HCT116 (cell line): ENCODE measurements at regions not wholly inside any gene's neighbourhood (a gene's known extent, or its start where the extent isn't known, plus 50 kb on each side); places are given as distances from the start of the nearest gene placed in this dataset.

Source experiments
- ATAC-seq: fragments of 200-7000 bp; cut with Tn5 transposase; 2 replicates; pipeline ENCODE4 v1.9.1; 2020; ENCODE audit warnings: mild to moderate bottlenecking, moderate library complexity
- BruUV-seq: library from RNA; stranded (reverse); fragments of 400-500 nt; replicated peaks from 2 replicates; lab custom pipeline; 2021; lab: Mats Ljungman, UMichigan
- CTCF ChIA-PET: fragments of 300-600 bp; sonication (Branson Sonifier 250); formaldehyde crosslinking; loops from one replicate; lab custom pipeline; 2021; ENCODE audit warnings: antibody characterized with exemption; lab: Charles Lee
- POLR2A ChIA-PET: fragments of 300-600, 350-600 bp; sonication (Branson Sonifier 250); formaldehyde crosslinking; loops from one replicate; lab custom pipeline; 2021; ENCODE audit warnings: antibody characterized with exemption; lab: Charles Lee
- RAD21 ChIA-PET, 2 experiments: fragments of 300-600 bp; sonication (Branson Sonifier 250); formaldehyde crosslinking; loops; one replicate each; lab custom pipeline; 2023; ENCODE audit warnings: low total read pairs in 2 of 2; ENCODE audit not compliant: uncharacterized antibody in 2 of 2, unreplicated experiment in 2 of 2, low non-redundant PET in 1 of 2; lab: Charles Lee
- DNase-seq: peaks from one replicate; pipeline ENCODE4 v3.0.0-alpha.2; 2010; ENCODE audit warnings: low read depth, low spot score
- H2AFZ ChIP-seq: fragments of 200-600 bp; shearing (Covaris generic), sonication (generic); 2 replicates; pipeline ENCODE4 v1.6.1; 2017; ENCODE audit warnings: low read depth, mixed run types, mixed read lengths, antibody characterized with exemption, low read length; ENCODE audit not compliant: poor library complexity, severe bottlenecking
- H3K27ac ChIP-seq: 2 replicates; pipeline ENCODE4 v1.5.1; 2012; ENCODE audit warnings: low read depth, low read length
- H3K27me3 ChIP-seq: fragments of 200-600 bp; sonication (generic); 2 replicates; pipeline ENCODE4 v1.6.1; 2016; ENCODE audit warnings: mixed run types, low read length, mixed read lengths; ENCODE audit not compliant: insufficient read depth
- H3K36me3 ChIP-seq, 2 experiments: fragments of 200-500 bp in 1 of 2; fragments of 200-600 bp in 1 of 2; sonication (Bioruptor generic) in 1 of 2; sonication (generic) in 1 of 2; 2 replicates each; pipeline versions ENCODE4 v1.5.1 to v1.6.1; 2014 to 2016; ENCODE audit warnings: low read length in 2 of 2, inconsistent platforms in 1 of 2, mixed read lengths in 1 of 2, mixed run types in 1 of 2; ENCODE audit not compliant: insufficient read depth in 2 of 2, control insufficient read depth in 1 of 2
- H3K4me1 ChIP-seq, 2 experiments: fragments of 200-600 bp in 1 of 2; sonication (generic) in 1 of 2; 2 replicates each; pipeline versions ENCODE4 v1.5.1 to v1.6.1; 2012 to 2017; ENCODE audit warnings: low read length in 2 of 2, inconsistent platforms in 1 of 2, mild to moderate bottlenecking in 1 of 2, mixed read lengths in 1 of 2, mixed run types in 1 of 2, moderate library complexity in 1 of 2; ENCODE audit not compliant: insufficient read depth in 2 of 2, control insufficient read depth in 1 of 2
- H3K4me2 ChIP-seq: fragments of 200-600 bp; sonication (generic); 2 replicates; pipeline ENCODE4 v1.6.1; 2017; ENCODE audit warnings: mixed run types, low read length, mixed read lengths
- H3K4me3 ChIP-seq, 2 experiments: fragments of 200-600 bp in 1 of 2; sonication (generic) in 1 of 2; replicated peaks in 1 of 2; 2 replicates each; pipeline ENCODE4 v1.5.1; 2011 to 2016; ENCODE audit warnings: low read length in 2 of 2, control low read depth in 1 of 2, low read depth in 1 of 2, mild to moderate bottlenecking in 1 of 2, mixed read lengths in 1 of 2, mixed run types in 1 of 2
- H3K79me2 ChIP-seq: fragments of 200-600 bp; sonication (generic); 2 replicates; pipeline ENCODE4 v1.6.1; 2017; ENCODE audit warnings: mild to moderate bottlenecking, mixed run types, low read length, moderate library complexity, mixed read lengths; ENCODE audit not compliant: insufficient read depth
- H3K9ac ChIP-seq: fragments of 200-600 bp; sonication (generic); 2 replicates; pipeline ENCODE4 v1.6.1; 2016; ENCODE audit warnings: low read length, mixed read lengths
- H3K9me2 ChIP-seq: fragments of 200-600 bp; sonication (generic), shearing (Covaris generic); 2 replicates; pipeline ENCODE4 v1.6.1; 2017; ENCODE audit warnings: mixed run types, mild to moderate bottlenecking, moderate library complexity; ENCODE audit not compliant: insufficient read depth
- H3K9me3 ChIP-seq, 2 experiments: fragments of 200-500 bp in 1 of 2; fragments of 200-600 bp in 1 of 2; sonication (Bioruptor generic) in 1 of 2; sonication (generic) in 1 of 2; 2 replicates each; pipeline ENCODE4 v1.6.1; 2014 to 2017; ENCODE audit warnings: low read length in 2 of 2, mixed read lengths in 2 of 2, inconsistent platforms in 1 of 2, low read depth in 1 of 2, mild to moderate bottlenecking in 1 of 2, mixed run types in 1 of 2, moderate library complexity in 1 of 2; ENCODE audit not compliant: control insufficient read depth in 1 of 2, insufficient read depth in 1 of 2
- H4K20me1 ChIP-seq: fragments of 200-600 bp; sonication (generic), shearing (Covaris generic); 2 replicates; pipeline ENCODE4 v1.6.1; 2017; ENCODE audit warnings: mixed run types, mild to moderate bottlenecking, moderate library complexity; ENCODE audit not compliant: insufficient read depth
- ATF3 ChIP-seq: IDR thresholded peaks from 2 replicates; pipeline ENCODE4 v1.6.1; 2012
- CBX3 ChIP-seq: IDR thresholded peaks from 2 replicates; pipeline ENCODE4 v1.6.1; 2012; ENCODE audit warnings: low read depth
- CEBPB ChIP-seq: IDR thresholded peaks from 2 replicates; pipeline ENCODE4 v1.6.1; 2012; ENCODE audit warnings: low read depth
- EZH2phosphoT487 ChIP-seq: fragments of 200-600 bp; IDR thresholded peaks from 2 replicates; pipeline ENCODE4 v1.6.1; 2018; ENCODE audit warnings: antibody characterized with exemption, borderline replicate concordance
- FOSL1 ChIP-seq: IDR thresholded peaks from 2 replicates; pipeline ENCODE4 v1.6.1; 2012; ENCODE audit warnings: low read depth
- JUND ChIP-seq: IDR thresholded peaks from 2 replicates; pipeline ENCODE4 v1.6.1; 2012
- POLR2A ChIP-seq: IDR thresholded peaks from 2 replicates; pipeline ENCODE4 v1.7.0; 2011; ENCODE audit warnings: borderline replicate concordance; ENCODE audit not compliant: insufficient read depth, insufficient read length; ENCODE audit errors: extremely low read depth
- YY1 ChIP-seq: IDR thresholded peaks from 2 replicates; pipeline ENCODE4 v1.6.1; 2011; ENCODE audit warnings: low read length, low read depth, moderate library complexity, mild to moderate bottlenecking; ENCODE audit not compliant: insufficient replicate concordance; ENCODE audit errors: extremely low read depth
- ZFX ChIP-seq: fragments of 450-650 bp; IDR thresholded peaks from 2 replicates; pipeline ENCODE4 v1.6.1; 2017
- ZNF274 ChIP-seq: fragments of 200-500 bp; sonication (Bioruptor generic); IDR thresholded peaks from 2 replicates; pipeline ENCODE4 v1.6.1; 2014; ENCODE audit warnings: mild to moderate bottlenecking, low read depth, low read length, inconsistent platforms
- intact Hi-C: fragments of 100-400 bp; cut with micrococcal nuclease; formaldehyde crosslinking; loops from 2 replicates; pipeline ENCODE4 v1.10.0; 2022
- TF ChIP-seq, protein P1 (sequence below): IDR thresholded peaks from 2 replicates; pipeline ENCODE4 v1.6.1; 2012; ENCODE audit warnings: low read depth
- TF ChIP-seq, protein P2 (sequence below), 3 experiments: fragments of 200-600 bp in 1 of 3; sonication (generic) in 1 of 3; IDR thresholded peaks in 2 of 3; conservative IDR thresholded peaks in 1 of 3; 2 replicates each; pipeline ENCODE4 v1.5.1; 2012 to 2017; ENCODE audit warnings: low read depth in 2 of 3, low read length in 2 of 3, antibody characterized with exemption in 1 of 3, borderline replicate concordance in 1 of 3, control low read depth in 1 of 3, mild to moderate bottlenecking in 1 of 3, mixed read lengths in 1 of 3, mixed run types in 1 of 3, moderate library complexity in 1 of 3; ENCODE audit not compliant: insufficient read depth in 1 of 3

DNA sequence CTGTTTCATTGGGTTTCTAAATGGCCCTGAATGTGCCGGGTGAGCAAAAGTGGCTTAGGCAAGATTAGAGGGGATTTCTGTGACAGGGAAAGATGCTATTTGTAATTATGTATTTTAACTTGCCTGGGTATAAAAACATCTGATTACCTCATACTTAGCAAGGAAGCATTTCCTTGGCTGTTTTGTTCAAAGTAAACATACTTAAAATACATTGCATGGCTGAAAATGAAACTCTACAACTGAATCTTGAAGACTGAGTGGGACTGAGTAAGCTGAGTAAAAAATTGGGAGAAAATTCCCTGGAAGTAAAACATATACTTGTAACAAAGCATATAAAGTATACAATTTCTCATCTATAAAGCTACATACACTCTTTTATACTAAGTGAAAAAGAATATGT is 197.5 kb downstream of the IRX1 start (continued):
- TF ChIP-seq, protein P1, sequence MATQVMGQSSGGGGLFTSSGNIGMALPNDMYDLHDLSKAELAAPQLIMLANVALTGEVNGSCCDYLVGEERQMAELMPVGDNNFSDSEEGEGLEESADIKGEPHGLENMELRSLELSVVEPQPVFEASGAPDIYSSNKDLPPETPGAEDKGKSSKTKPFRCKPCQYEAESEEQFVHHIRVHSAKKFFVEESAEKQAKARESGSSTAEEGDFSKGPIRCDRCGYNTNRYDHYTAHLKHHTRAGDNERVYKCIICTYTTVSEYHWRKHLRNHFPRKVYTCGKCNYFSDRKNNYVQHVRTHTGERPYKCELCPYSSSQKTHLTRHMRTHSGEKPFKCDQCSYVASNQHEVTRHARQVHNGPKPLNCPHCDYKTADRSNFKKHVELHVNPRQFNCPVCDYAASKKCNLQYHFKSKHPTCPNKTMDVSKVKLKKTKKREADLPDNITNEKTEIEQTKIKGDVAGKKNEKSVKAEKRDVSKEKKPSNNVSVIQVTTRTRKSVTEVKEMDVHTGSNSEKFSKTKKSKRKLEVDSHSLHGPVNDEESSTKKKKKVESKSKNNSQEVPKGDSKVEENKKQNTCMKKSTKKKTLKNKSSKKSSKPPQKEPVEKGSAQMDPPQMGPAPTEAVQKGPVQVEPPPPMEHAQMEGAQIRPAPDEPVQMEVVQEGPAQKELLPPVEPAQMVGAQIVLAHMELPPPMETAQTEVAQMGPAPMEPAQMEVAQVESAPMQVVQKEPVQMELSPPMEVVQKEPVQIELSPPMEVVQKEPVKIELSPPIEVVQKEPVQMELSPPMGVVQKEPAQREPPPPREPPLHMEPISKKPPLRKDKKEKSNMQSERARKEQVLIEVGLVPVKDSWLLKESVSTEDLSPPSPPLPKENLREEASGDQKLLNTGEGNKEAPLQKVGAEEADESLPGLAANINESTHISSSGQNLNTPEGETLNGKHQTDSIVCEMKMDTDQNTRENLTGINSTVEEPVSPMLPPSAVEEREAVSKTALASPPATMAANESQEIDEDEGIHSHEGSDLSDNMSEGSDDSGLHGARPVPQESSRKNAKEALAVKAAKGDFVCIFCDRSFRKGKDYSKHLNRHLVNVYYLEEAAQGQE: no peak
- TF ChIP-seq POLR2A: no peak

- Histone ChIP-seq H4K20me1 (no peaks in the 10 kb centered on the region), H3K9me3 (peaks cover 9 to 21% of the 10 kb centered on the region in 2 experiments; a peak in 2 of 4 replicates), H3K36me3 (no peaks in the 10 kb centered on the region), H3K9ac (no peak overlapping the region), H3K4me1 (no peaks in the 10 kb centered on the region), H3K9me2 (no peaks in the 10 kb centered on the region), H3K27me3 (no peaks in the 10 kb centered on the region), H2AFZ (no peak overlapping the region), H3K4me3 (no peak overlapping the region), H3K27ac (no peak overlapping the region), H3K4me2 (no peak overlapping the region), H3K79me2 (no peaks in the 10 kb centered on the region)
- intact Hi-C loops: no loop called here
- ChIA-PET CTCF (no interaction called here), RAD21 (no interaction called here), POLR2A (no interaction called here)
- no peak for TF ChIP-seq ZFX
- no peak for TF ChIP-seq POLR2A
- TF ChIP-seq, protein P1: no peak
- no peak for TF ChIP-seq JUND
- no peak for TF ChIP-seq CEBPB
- TF ChIP-seq ATF3: no peak
- no peak for TF ChIP-seq ZNF274
- TF ChIP-seq EZH2phosphoT487: no peak
- no peak for TF ChIP-seq YY1
- no peak for TF ChIP-seq FOSL1
- no peak for TF ChIP-seq CBX3
- TF ChIP-seq, protein P2, sequence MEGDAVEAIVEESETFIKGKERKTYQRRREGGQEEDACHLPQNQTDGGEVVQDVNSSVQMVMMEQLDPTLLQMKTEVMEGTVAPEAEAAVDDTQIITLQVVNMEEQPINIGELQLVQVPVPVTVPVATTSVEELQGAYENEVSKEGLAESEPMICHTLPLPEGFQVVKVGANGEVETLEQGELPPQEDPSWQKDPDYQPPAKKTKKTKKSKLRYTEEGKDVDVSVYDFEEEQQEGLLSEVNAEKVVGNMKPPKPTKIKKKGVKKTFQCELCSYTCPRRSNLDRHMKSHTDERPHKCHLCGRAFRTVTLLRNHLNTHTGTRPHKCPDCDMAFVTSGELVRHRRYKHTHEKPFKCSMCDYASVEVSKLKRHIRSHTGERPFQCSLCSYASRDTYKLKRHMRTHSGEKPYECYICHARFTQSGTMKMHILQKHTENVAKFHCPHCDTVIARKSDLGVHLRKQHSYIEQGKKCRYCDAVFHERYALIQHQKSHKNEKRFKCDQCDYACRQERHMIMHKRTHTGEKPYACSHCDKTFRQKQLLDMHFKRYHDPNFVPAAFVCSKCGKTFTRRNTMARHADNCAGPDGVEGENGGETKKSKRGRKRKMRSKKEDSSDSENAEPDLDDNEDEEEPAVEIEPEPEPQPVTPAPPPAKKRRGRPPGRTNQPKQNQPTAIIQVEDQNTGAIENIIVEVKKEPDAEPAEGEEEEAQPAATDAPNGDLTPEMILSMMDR (IDR thresholded peaks at IDR 0.05 in 2 of 3, conservative IDR thresholded peaks at IDR 0.05 in 1 of 3; ENCODE audit: borderline replicate concordance in 1 of 3, insufficient read depth in 1 of 3, low read depth in 2 of 3, low read length in 2 of 3): no peak
- no peak for ATAC-seq
- no peak for DNase-seq
- BruUV-seq: no TSS peak
Observed at GRCh38 chr5:3794611-3795010, 199.0 kb downstream of the IRX1 start.
